NCI-H1048 (cell line): ENCODE measurements at regions not wholly inside any gene's neighbourhood (a gene's known extent, or its start where the extent isn't known, plus 50 kb on each side); places are given as distances from the start of the nearest gene placed in this dataset.

ENCODE experiments used
- DNase-seq: peaks from one replicate; lab custom pipeline; 2025; lab: John Stamatoyannopoulos, UW

- DNase-seq, result no peak
These were observed 723.5 kb upstream of the SGO1 start for GRCh38 chr3:20909511-20909910.

DNA sequence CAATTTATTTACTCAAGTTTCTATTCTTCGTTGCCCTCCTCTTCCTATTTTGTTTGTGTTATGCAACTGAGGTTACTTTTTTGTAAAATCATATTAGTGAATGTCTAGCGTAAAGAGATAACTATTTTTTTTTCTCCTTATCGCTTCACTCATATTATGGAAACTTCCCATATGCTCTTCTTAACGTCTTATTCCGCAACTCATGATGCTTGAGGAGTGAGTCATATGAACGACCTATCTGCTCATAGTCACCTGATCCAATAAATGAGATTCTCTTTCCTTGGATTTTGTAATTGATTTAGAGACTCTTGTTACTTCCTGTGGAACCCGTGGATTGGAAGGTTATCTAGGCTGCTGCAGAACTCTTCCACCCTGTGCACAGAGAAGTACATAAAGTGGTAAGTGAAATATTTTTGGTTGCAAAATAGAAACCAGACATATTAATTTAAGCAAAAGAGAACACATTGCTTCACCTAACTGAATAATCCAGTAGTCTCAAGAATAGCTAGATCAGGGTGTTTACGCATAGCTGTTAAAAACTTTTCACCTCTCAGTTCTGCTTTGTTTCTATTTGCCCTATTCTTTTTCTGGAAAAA is 719.3 kb upstream of the SGO1 start:
- no peak for DNase-seq

DNA sequence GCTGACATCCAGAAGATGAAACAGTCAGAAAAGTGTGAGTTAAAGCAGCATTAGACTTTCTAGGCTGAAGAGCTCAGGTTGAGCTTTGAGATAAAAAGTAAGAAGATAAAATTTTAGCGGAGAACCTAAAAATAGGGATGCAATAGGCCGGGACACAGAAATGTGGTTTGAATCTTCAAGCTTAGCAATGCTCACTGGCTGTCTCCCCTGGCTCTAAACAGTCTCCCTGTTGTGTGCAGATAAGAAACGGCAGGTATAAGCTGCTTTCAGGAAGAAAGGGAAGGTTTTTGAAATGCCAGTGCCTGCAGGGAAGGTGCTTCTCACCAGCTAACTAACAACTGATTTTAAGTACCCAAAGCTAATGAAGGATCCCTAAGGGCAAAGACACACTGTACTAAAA is 718.7 kb upstream of the SGO1 start:
- DNase-seq, result no peak

DNA sequence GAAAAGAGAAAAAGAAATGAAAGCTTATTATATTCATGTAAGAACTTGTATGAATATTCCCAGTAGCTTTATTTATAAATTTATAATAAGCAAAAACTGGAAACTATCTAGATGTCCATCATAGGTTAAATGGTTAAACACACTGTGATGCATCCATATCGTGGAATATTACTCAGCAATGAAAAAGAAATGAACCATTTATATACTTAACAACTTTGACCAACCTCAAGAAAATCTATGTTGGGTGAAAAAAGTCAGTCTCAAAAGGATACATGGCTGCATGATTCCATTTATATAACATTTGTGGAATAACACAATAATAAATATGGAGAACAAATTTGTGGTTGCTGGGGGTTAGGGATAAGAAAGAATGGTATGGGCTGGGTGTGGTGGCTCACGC is 713.0 kb upstream of the SGO1 start:
- DNase-seq, result no peak

GRCh38 chr3:20890111-20890519 is 704.1 kb upstream of the SGO1 start:
- DNase-seq, result no peak

DNA sequence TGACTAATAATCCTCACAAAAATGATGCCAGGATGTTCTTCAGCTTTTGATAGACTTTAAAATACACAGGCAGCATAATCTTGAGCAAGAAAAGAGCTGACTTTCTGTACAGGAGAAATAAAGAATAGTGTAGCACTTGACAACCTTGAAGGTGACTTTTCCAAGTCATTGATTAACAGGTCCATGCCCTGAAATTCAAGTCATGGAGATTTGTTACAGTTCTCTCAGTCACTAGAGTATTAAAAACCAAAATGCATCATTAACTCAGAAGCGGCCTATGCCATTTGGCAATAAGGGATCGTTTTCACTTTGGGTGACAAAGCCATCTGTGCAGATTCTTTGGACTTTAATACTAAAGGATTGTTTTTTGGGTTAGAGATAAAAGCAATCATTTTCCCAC is 692.7 kb upstream of the SGO1 start:
- DNase-seq, result no peak

GRCh38 chr3:20873235-20873634 is 687.2 kb upstream of the SGO1 start:
- DNase-seq, result no peak

DNA sequence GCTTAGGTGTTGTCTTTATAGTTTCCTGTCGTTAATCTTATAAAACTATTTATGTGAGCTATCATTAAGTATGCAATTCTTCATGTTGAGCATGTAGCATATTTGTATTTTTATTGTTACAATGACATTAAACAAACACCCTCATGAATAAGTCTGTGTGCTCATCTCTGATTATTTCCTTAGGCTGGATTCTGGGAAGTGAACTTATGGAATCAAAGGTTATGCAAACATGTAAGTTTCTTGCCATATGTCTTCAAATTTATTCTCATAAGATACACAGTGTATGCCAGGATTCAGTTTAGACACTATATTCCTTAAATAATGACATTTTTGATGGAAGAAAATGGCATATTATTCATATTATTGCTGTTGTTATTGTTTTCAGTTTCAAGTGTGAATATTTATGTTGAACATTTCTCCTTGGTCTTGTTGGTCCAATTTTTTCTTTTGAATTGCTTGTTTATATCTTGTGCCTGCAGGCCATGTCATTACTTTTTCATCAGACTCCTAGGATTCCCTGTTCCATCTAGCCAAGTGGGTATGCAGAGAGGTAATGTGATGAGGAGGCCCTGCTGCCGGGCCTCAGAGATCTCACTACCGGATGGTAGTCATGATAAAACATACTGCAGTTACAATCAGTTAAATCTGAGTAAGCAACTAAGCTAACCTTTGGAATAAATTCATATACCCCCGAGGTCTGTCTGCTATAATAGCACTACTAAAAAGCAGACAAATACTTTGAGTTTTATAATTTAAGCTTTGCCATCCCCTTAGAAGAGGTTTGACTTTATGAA is 684.3 kb upstream of the SGO1 start:
- no peak for DNase-seq

GRCh38 chr3:20865803-20866202 is 679.8 kb upstream of the SGO1 start:
- DNase-seq, result no peak

DNA sequence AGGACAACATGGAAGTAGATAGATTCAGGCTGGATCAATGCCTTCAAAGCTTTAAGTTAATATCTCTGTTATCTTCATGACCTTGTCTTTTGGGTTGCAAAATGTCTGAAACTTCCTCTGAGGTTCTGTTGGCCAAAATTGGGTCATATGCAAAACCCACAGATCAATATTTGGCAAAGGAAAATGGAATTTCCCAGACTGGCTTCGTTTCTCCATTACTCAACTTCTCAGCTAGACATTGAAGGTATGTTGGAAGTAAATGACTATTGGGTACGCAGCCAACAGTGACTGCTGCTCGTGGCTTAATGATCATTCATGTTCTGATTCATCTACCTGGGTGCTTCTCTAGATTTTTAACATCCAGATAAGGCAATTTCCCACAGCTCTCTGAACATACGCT is 675.4 kb upstream of the SGO1 start:
- DNase-seq, result no peak

GRCh38 chr3:20857636-20858035 is 671.6 kb upstream of the SGO1 start:
- DNase-seq, result no peak

DNA sequence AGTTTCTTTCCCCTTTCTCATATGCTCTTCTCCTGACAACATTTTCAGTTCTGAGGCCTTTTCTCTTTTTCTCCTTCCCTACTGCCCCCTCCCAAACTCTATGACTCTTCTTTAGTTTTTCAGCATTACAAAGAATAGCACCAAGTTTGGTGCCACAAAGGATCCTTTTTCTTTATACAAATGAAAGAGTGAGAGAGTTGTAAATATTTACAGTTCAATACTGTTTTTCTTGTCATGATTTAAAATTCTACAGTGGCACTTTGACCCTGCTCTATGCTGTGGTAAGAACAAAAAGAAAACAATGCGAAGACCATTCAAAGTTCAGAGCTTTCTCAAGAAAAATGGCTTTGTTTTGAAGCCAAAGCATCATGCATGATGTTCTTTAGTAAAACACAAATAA is 667.9 kb upstream of the SGO1 start:
- DNase-seq, result no peak

DNA sequence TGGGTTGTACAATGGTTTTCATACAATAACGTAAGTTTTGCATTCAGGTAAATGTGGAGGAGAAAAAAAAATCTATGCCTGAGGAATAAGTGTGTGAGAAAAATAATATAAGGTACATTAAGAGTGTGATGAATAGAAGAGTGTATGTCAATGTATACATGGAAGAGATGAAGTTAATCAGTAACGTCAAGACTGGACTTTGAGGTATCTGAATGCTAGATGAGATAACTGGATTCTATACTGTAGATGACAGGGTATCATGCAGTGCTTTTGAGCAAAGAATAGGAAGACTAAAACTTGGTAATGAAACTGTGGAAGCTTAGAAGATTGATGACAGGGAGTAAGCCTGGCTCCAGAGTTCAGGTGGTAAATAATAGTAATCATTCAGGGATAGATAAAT is 666.7 kb upstream of the SGO1 start:
- DNase-seq, result no peak

DNA sequence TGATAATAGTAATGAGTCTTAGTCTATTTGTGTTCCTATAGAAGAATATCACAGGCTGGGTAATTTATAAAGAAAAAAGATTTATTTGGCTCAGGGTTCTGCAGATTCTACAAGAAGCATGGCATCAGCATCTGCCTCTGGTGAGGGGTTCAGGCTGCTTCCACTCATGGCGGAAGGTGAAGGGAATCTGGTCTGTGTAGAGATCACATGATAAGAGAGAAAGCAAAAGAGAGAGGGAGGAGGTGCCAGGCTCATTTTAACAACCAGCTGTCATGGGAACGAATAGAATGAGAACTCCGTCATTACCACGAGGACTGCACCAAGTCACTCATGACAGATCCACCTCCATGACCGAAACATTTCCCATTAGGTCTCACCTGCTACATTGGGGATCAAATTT is 664.0 kb upstream of the SGO1 start:
- no peak for DNase-seq

GRCh38 chr3:20846832-20847231 is 660.8 kb upstream of the SGO1 start:
- DNase-seq, result no peak

- DNase-seq, result no peak
These were observed 660.1 kb upstream of the SGO1 start for GRCh38 chr3:20846066-20846465.

DNA sequence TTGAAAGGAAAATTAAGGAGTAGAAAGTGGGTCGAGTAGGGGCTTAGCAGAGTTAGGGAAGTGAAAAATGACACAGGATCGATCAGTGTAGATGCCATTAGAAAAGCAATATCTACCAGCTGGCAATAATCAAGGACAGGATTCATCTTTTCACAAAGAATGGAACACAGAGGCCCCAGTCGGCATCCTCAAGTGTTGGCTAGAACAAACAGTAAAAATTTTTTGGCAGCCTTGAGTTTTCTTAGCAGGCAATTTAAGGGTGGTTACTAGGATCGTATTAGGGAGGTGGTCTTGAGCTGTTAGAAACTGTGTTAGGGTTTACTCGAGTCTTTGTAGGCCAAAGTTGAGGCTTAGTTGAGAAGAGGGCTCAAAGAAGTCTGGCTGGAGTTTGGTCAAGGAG is 658.8 kb upstream of the SGO1 start:
- no peak for DNase-seq

- no peak for DNase-seq
These were observed 656.8 kb upstream of the SGO1 start for GRCh38 chr3:20842594-20843436.

DNA sequence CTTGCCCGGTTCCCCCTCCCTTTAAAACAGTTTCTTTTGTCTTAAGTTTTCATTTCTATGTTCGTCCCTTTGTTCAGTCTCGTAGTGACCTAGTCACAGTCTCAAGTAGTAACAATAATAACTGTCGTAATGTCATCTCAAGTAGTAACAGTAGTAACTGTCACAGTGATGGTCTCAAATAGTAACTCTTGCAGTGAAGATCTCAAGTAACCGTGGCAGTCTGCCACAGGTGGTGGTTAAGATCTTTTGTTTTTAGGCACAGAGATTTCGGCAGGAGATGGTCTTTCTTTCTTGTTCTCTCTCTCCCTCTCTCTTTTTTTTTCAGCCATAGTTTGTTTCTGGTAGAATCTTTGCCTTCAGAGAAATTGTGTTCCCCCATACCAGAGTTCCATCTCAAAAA is 656.0 kb upstream of the SGO1 start:
- no peak for DNase-seq

DNA sequence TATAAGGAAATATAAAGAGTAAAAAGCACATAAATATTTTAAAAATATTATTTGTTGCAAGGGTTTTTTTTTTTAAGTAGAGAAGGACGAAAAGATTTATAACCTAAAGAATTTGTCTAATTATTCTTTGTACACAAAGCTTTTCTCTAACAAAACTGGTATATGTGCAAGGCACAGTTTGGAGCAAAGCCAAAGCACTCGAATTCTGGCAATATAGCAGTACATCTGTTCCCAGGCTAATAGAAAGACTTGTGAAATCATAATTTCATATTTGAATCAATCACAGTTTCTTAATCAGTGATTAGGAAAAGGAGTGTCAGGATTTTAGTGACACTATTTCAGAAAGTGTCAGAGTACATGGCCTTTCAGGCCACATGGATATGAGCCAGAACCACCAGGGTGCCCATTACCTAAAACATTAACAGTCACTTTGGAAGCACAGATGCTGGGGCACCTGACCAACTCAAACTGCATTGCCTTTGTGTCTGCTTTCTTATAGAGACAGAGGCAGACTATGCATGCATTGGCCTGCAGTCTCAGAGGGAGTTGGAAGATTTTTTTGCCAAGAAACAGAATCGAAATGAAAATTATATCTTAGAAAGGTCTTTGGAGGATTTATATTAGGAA is 651.8 kb upstream of the SGO1 start:
- DNase-seq, result no peak

DNA sequence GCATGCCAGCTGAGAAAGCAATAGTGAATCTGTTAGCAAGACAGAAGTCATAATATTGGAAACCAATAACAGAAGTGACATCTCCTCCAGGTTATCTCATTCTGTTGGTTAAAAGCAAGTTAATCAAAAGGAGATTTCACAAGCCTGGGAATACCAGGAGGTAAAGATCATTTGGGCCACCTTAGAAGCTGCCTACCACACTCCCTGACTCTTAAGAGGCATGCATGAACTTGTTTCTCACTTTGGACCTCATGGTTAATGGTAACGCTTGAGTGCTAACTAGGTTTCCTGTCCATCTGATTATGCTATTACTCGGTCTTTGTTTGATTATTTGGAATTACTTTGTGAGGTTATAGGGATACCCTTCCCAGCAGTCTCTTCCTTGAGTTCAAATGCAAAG is 650.8 kb upstream of the SGO1 start:
- DNase-seq, result no peak

- DNase-seq, result no peak
These were observed 647.0 kb upstream of the SGO1 start for GRCh38 chr3:20832963-20833362.

GRCh38 chr3:20822251-20822650 is 636.2 kb upstream of the SGO1 start:
- no peak for DNase-seq
